ENCODE measurements at regions not wholly inside any gene's neighbourhood (a gene's known extent, or its start where the extent isn't known, plus 50 kb on each side); places are given as distances from the start of the nearest gene placed in this dataset.

GRCh38 chr5:124806026-124806372 lies 59.6 kb upstream of the ZNF608 start:
- no peak for TF ChIP-seq EZH2phosphoT487 (IDR thresholded peaks at IDR 0.05; ENCODE audit: borderline replicate concordance, low read length)
- no peak for TF ChIP-seq CTCF (conservative IDR thresholded peaks at IDR 0.05; ENCODE audit: low read depth, low read length)
- no peak for TF ChIP-seq EZH2 (IDR thresholded peaks at IDR 0.05; ENCODE audit: low read length, unreplicated experiment)
- no peak overlapping the region for H3K4me3 ChIP-seq (ENCODE audit: low read length)
- no peaks in the 10 kb centered on the region for H3K9me3 ChIP-seq (ENCODE audit: low read length)
- H3K9me2 ChIP-seq (replicated peaks; ENCODE audit: low read length) = no peaks in the 10 kb centered on the region
- H3K79me2 ChIP-seq (ENCODE audit: low read length) = no peaks in the 10 kb centered on the region
- ATAC-seq (no peak), DNase-seq (no peak)
- intact Hi-C loops (cut with micrococcal nuclease) = no loop called here
- no peak overlapping the region for H3K27ac ChIP-seq (ENCODE audit: low read length)
- no peaks in the 10 kb centered on the region for H3F3A ChIP-seq (ENCODE audit: low read length, unreplicated experiment)
- no peak overlapping the region for H3K4me2 ChIP-seq (ENCODE audit: low read length)
- H3K4me1 ChIP-seq (ENCODE audit: insufficient read depth, low read length) = no peaks in the 10 kb centered on the region
- H3K9ac ChIP-seq (ENCODE audit: low read length) = no peak overlapping the region
- H3K27me3 ChIP-seq (ENCODE audit: low read length) = no peaks in the 10 kb centered on the region
- H3K36me3 ChIP-seq (ENCODE audit: low read depth, low read length) = no peaks in the 10 kb centered on the region
- no peaks in the 10 kb centered on the region for H4K20me1 ChIP-seq (ENCODE audit: low read length)
- no peak overlapping the region for H2AFZ ChIP-seq (ENCODE audit: low read length)
- ChIA-PET CTCF (no interaction called here), POLR2A (ENCODE audit: unreplicated experiment) (no interaction called here)
- no TSS peak for BruUV-seq (replicated peaks)

- Histone ChIP-seq H3K4me3 (ENCODE audit: low read length) (no peak overlapping the region), H3K27ac (ENCODE audit: low read length) (no peak overlapping the region), H3K9me2 (replicated peaks; ENCODE audit: low read length) (no peaks in the 10 kb centered on the region), H4K20me1 (ENCODE audit: low read length) (no peaks in the 10 kb centered on the region), H3K4me2 (ENCODE audit: low read length) (no peak overlapping the region), H3K4me1 (ENCODE audit: insufficient read depth, low read length) (no peaks in the 10 kb centered on the region), H3K9me3 (ENCODE audit: low read length) (no peaks in the 10 kb centered on the region), H3K27me3 (ENCODE audit: low read length) (no peaks in the 10 kb centered on the region), H3K79me2 (ENCODE audit: low read length) (no peaks in the 10 kb centered on the region), H3K9ac (ENCODE audit: low read length) (no peak overlapping the region), H2AFZ (ENCODE audit: low read length) (no peak overlapping the region), H3F3A (ENCODE audit: low read length, unreplicated experiment) (no peaks in the 10 kb centered on the region), H3K36me3 (ENCODE audit: low read depth, low read length) (no peaks in the 10 kb centered on the region)
- ATAC-seq = peak; percentile 51; the same call in 1 of the 2 replicates
- no TSS peak for BruUV-seq (replicated peaks)
- intact Hi-C loops (cut with micrococcal nuclease) = no loop called here
- ChIA-PET CTCF (interaction anchor here (0.5 kb wide), 1 partner anchor 32 kb away, joined by 11 read pairs; no protein-coding TSS in a partner anchor), POLR2A (ENCODE audit: unreplicated experiment) (no interaction called here)
- TF ChIP-seq EZH2 (IDR thresholded peaks at IDR 0.05; ENCODE audit: low read length, unreplicated experiment) (no peak), CTCF (conservative IDR thresholded peaks at IDR 0.05; ENCODE audit: low read depth, low read length) (no peak)
- DNase-seq = peak; percentile 20
Observed at GRCh38 chr5:124806373-124807077, 60.1 kb upstream of the ZNF608 start.

- CTCF ChIA-PET = no interaction called here
- intact Hi-C loops (cut with micrococcal nuclease) = no loop called here
Observed at GRCh38 chr5:124808842-124809268, 62.4 kb upstream of the ZNF608 start.

More at GRCh38 chr5:124808842-124809268, 62.4 kb upstream of the ZNF608 start:
- no peaks in the 10 kb centered on the region for H3K79me2 ChIP-seq (ENCODE audit: low read length)
- no peaks in the 10 kb centered on the region for H3K27me3 ChIP-seq (ENCODE audit: low read length)
- no peaks in the 10 kb centered on the region for H3F3A ChIP-seq (ENCODE audit: low read length, unreplicated experiment)
- no peak overlapping the region for H3K9ac ChIP-seq (ENCODE audit: low read length)
- H3K4me2 ChIP-seq (ENCODE audit: low read length) = no peak overlapping the region
- DNase-seq (no peak), ATAC-seq (no peak)
- H3K36me3 ChIP-seq (ENCODE audit: low read depth, low read length) = no peaks in the 10 kb centered on the region
- no peak overlapping the region for H3K27ac ChIP-seq (ENCODE audit: low read length)
- no peak for TF ChIP-seq CTCF (conservative IDR thresholded peaks at IDR 0.05; ENCODE audit: low read depth, low read length)
- H3K4me3 ChIP-seq (ENCODE audit: low read length) = no peak overlapping the region
- POLR2A ChIA-PET (ENCODE audit: unreplicated experiment) = no interaction called here
- no TSS peak for BruUV-seq (replicated peaks)
- H4K20me1 ChIP-seq (ENCODE audit: low read length) = no peaks in the 10 kb centered on the region
- no peak overlapping the region for H2AFZ ChIP-seq (ENCODE audit: low read length)
- H3K4me1 ChIP-seq (ENCODE audit: insufficient read depth, low read length) = 0 out of 2 replicates have a peak, but pooled peaks cover 4% of the 10 kb centered on the region
- no peaks in the 10 kb centered on the region for H3K9me2 ChIP-seq (replicated peaks; ENCODE audit: low read length)
- no peaks in the 10 kb centered on the region for H3K9me3 ChIP-seq (ENCODE audit: low read length)
